GM23338 (cell line): ENCODE measurements at regions not wholly inside any gene's neighbourhood (a gene's known extent, or its start where the extent isn't known, plus 50 kb on each side); places are given as distances from the start of the nearest gene placed in this dataset.

ENCODE experiments used
- ATAC-seq: fragments of 200-7000 bp; cut with Tn5 transposase; 3 replicates; pipeline ENCODE4 v1.9.1; 2020
- DNase-seq: peaks from one replicate; pipeline ENCODE4 v3.0.0-alpha.2; 2015; ENCODE audit warnings: low spot score
- H2AFZ ChIP-seq: fragments of 200-600 bp; sonication (generic); 2 replicates; pipeline ENCODE4 v1.8.0; 2016; ENCODE audit warnings: antibody characterized with exemption, mild to moderate bottlenecking, moderate library complexity
- H3F3A ChIP-seq: fragments of 200-600 bp; sonication (generic); replicated peaks from 2 replicates; pipeline ENCODE4 v1.8.0; 2017; ENCODE audit warnings: antibody characterized with exemption, mixed run types, low read depth
- H3K27ac ChIP-seq: fragments of 200-600 bp; sonication (generic); 2 replicates; pipeline ENCODE4 v1.6.1; 2016; ENCODE audit warnings: low read depth
- H3K27me3 ChIP-seq: fragments of 200-600 bp; sonication (generic); 2 replicates; pipeline ENCODE4 v1.8.0; 2016; ENCODE audit warnings: mild to moderate bottlenecking, mixed run types, moderate library complexity; ENCODE audit not compliant: insufficient read depth
- H3K36me3 ChIP-seq: fragments of 200-600 bp; sonication (generic); 2 replicates; pipeline ENCODE4 v1.8.0; 2016; ENCODE audit warnings: mild to moderate bottlenecking; ENCODE audit not compliant: insufficient read depth
- H3K4me1 ChIP-seq: fragments of 200-600 bp; sonication (generic); 2 replicates; pipeline ENCODE4 v1.8.0; 2016; ENCODE audit warnings: mild to moderate bottlenecking, moderate library complexity; ENCODE audit not compliant: insufficient read depth
- H3K4me2 ChIP-seq: fragments of 200-600 bp; sonication (generic); 2 replicates; pipeline ENCODE4 v1.7.1; 2017; ENCODE audit warnings: mixed run types
- H3K4me3 ChIP-seq: fragments of 200-600 bp; sonication (generic); 2 replicates; pipeline ENCODE4 v1.6.1; 2016; ENCODE audit warnings: mixed run types
- H3K79me2 ChIP-seq: fragments of 200-600 bp; sonication (generic); replicated peaks from 2 replicates; pipeline ENCODE4 v1.8.0; 2017; ENCODE audit warnings: mild to moderate bottlenecking; ENCODE audit not compliant: insufficient read depth
- H3K9me2 ChIP-seq: fragments of 200-600 bp; sonication (generic); 2 replicates; pipeline ENCODE4 v1.8.0; 2017; ENCODE audit not compliant: insufficient read depth
- H4K20me1 ChIP-seq: fragments of 200-600 bp; sonication (generic); replicated peaks from 2 replicates; pipeline ENCODE4 v1.8.0; 2017; ENCODE audit warnings: mild to moderate bottlenecking; ENCODE audit not compliant: insufficient read depth
- H3K27ac Mint-ChIP-seq: 2 replicates; pipeline ENCODE4 v1.8.0; 2020; ENCODE audit warnings: inconsistent platforms, mild to moderate bottlenecking, moderate library complexity, mixed read lengths
- H3K27me3 Mint-ChIP-seq: 3 replicates; pipeline ENCODE4 v1.8.0; 2022; ENCODE audit warnings: low read depth, mild to moderate bottlenecking, moderate library complexity, mixed read lengths, inconsistent platforms; ENCODE audit not compliant: insufficient read depth, poor library complexity
- H3K36me3 Mint-ChIP-seq: 3 replicates; pipeline ENCODE4 v1.8.0; 2021; ENCODE audit warnings: low read depth, mild to moderate bottlenecking, inconsistent platforms, moderate library complexity, mixed read lengths
- H3K4me1 Mint-ChIP-seq: 3 replicates; pipeline ENCODE4 v1.8.0; 2020; ENCODE audit warnings: mild to moderate bottlenecking, inconsistent platforms, mixed read lengths
- H3K4me3 Mint-ChIP-seq: 3 replicates; pipeline ENCODE4 v1.8.0; 2021; ENCODE audit warnings: moderate library complexity, mild to moderate bottlenecking, inconsistent platforms, mixed read lengths
- H3K9me3 Mint-ChIP-seq: 3 replicates; pipeline ENCODE4 v1.8.0; 2020; ENCODE audit warnings: moderate library complexity, mild to moderate bottlenecking, inconsistent platforms, mixed read lengths
- CREB1 ChIP-seq: fragments of 250-450 bp; sonication (Bioruptor Pico); IDR thresholded peaks from 2 replicates; pipeline ENCODE4 v1.5.0; 2020; ENCODE audit warnings: low read depth, mild to moderate bottlenecking, moderate library complexity
- CTCF ChIP-seq, 2 experiments: fragments of 200-600 bp in 1 of 2; sonication (generic) in 1 of 2; conservative IDR thresholded peaks; 2 replicates each; pipeline versions ENCODE4 v1.5.1 to v1.6.1; 2016 to 2017; ENCODE audit warnings: antibody characterized with exemption in 2 of 2, low read depth in 2 of 2, mild to moderate bottlenecking in 2 of 2, moderate library complexity in 1 of 2
- ETS1 ChIP-seq: IDR thresholded peaks from 2 replicates; pipeline ENCODE4 v1.6.1; 2016; ENCODE audit warnings: antibody characterized with exemption
- EZH2 ChIP-seq: fragments of 200-600 bp; sonication (generic); IDR thresholded peaks from one replicate; pipeline ENCODE4 v1.8.0; 2017; ENCODE audit warnings: antibody characterized with exemption, mild to moderate bottlenecking, low read depth; ENCODE audit not compliant: unreplicated experiment
- EZH2phosphoT487 ChIP-seq: fragments of 200-600 bp; sonication (generic); IDR thresholded peaks from one replicate; pipeline ENCODE4 v1.8.1; 2018; ENCODE audit warnings: antibody characterized with exemption; ENCODE audit not compliant: unreplicated experiment
- JUNB ChIP-seq: IDR thresholded peaks from one replicate; pipeline ENCODE4 v1.6.1; 2016; ENCODE audit warnings: antibody characterized with exemption; ENCODE audit not compliant: unreplicated experiment
- NANOG ChIP-seq: IDR thresholded peaks from 2 replicates; pipeline ENCODE4 v1.6.1; 2016; ENCODE audit warnings: antibody characterized with exemption, borderline replicate concordance
- POLR2AphosphoS5 ChIP-seq: IDR thresholded peaks from 2 replicates; pipeline ENCODE4 v1.6.1; 2016; ENCODE audit warnings: antibody characterized with exemption, low read depth
- REST ChIP-seq: IDR thresholded peaks from one replicate; pipeline ENCODE4 v1.6.1; 2018; ENCODE audit warnings: antibody characterized with exemption; ENCODE audit not compliant: unreplicated experiment
- STAT1 ChIP-seq: IDR thresholded peaks from one replicate; pipeline ENCODE4 v1.6.1; 2016; ENCODE audit warnings: antibody characterized with exemption; ENCODE audit not compliant: unreplicated experiment
- ZNF114 ChIP-seq: fragments of 250-450 bp; sonication (Bioruptor Pico); IDR thresholded peaks from 2 replicates; pipeline ENCODE4 v1.5.0; 2020; ENCODE audit warnings: mild to moderate bottlenecking, moderate library complexity

GRCh38 chr4:174071595-174071994, 211.9 kb downstream of the FBXO8 start:
- no peaks in the 10 kb centered on the region for H4K20me1 ChIP-seq
- Mint-ChIP-seq H3K4me1 (no peaks in the 10 kb centered on the region), H3K4me3 (no peak overlapping the region), H3K36me3 (no peaks in the 10 kb centered on the region; the same call in 2 of the 3 replicates), H3K27me3 (peaks cover 3% of the 10 kb centered on the region), H3K9me3 (peaks cover 8% of the 10 kb centered on the region; the same call in 1 of the 3 replicates), H3K27ac (no peak overlapping the region)
- ATAC-seq (no peak), DNase-seq (no peak)
- H3K79me2 ChIP-seq, result no peaks in the 10 kb centered on the region
- H2AFZ ChIP-seq, result no peak overlapping the region
- H3K27me3 ChIP-seq, result no peaks in the 10 kb centered on the region
- no peaks in the 10 kb centered on the region; the same call in 1 of the 2 replicates for H3K9me2 ChIP-seq
- H3K4me2 ChIP-seq, result no peak overlapping the region
- no peaks in the 10 kb centered on the region for H3F3A ChIP-seq
- H3K36me3 ChIP-seq, result no peaks in the 10 kb centered on the region
- H3K4me1 ChIP-seq, result no peaks in the 10 kb centered on the region
- TF ChIP-seq CTCF (conservative IDR thresholded peaks at IDR 0.05; ENCODE audit: low read depth in 2 of 2) (no peak), REST (no peak), EZH2phosphoT487 (no peak), STAT1 (no peak)
- H3K27ac ChIP-seq, result no peak overlapping the region
- H3K4me3 ChIP-seq, result no peak overlapping the region

- no peak overlapping the region for H3K4me3 ChIP-seq
- no peaks in the 10 kb centered on the region for H4K20me1 ChIP-seq
- H2AFZ ChIP-seq, result no peak overlapping the region
- H3K27me3 ChIP-seq, result no peaks in the 10 kb centered on the region
- Mint-ChIP-seq H3K36me3 (no peaks in the 10 kb centered on the region; the same call in 2 of the 3 replicates), H3K4me3 (no peak overlapping the region), H3K27ac (no peak overlapping the region), H3K27me3 (peaks cover 3% of the 10 kb centered on the region), H3K4me1 (no peaks in the 10 kb centered on the region), H3K9me3 (peaks cover 8% of the 10 kb centered on the region; the same call in 1 of the 3 replicates)
- no peaks in the 10 kb centered on the region; the same call in 1 of the 2 replicates for H3K9me2 ChIP-seq
- H3K4me2 ChIP-seq, result no peak overlapping the region
- no peaks in the 10 kb centered on the region for H3F3A ChIP-seq
- H3K36me3 ChIP-seq, result no peaks in the 10 kb centered on the region
- DNase-seq, result no peak
- no peaks in the 10 kb centered on the region for H3K79me2 ChIP-seq
- no peaks in the 10 kb centered on the region for H3K4me1 ChIP-seq
- H3K27ac ChIP-seq, result no peak overlapping the region
- ATAC-seq, result no peak
- TF ChIP-seq CTCF (conservative IDR thresholded peaks at IDR 0.05; ENCODE audit: low read depth in 2 of 2) (no peak), NANOG (no peak), EZH2 (no peak), JUNB (no peak), ETS1 (no peak), POLR2AphosphoS5 (no peak), REST (no peak), ZNF114 (no peak), CREB1 (no peak), EZH2phosphoT487 (no peak)
Measured at GRCh38 chr4:174069848-174070330, 213.6 kb downstream of the FBXO8 start.
